ENCODE measurements at regions not wholly inside any gene's neighbourhood (a gene's known extent, or its start where the extent isn't known, plus 50 kb on each side); places are given as distances from the start of the nearest gene placed in this dataset.
A peak's percentile ranks its signal among the peaks of the same experiment; 100 is the strongest.

- peak overlapping the region; percentile 79; the same call in 1 of the 2 replicates for H2AFZ ChIP-seq (ENCODE audit: low read length)
- BruUV-seq (replicated peaks): no TSS peak
- TF ChIP-seq CTCF (conservative IDR thresholded peaks at IDR 0.05; ENCODE audit: low read length) (no peak), EZH2phosphoT487 (IDR thresholded peaks at IDR 0.05; ENCODE audit: borderline replicate concordance, low read depth, low read length) (no peak)
- POLR2A ChIA-PET: interaction anchor here (0.5 to 0.7 kb wide), 2 partner anchors 9 to 36 kb away, joined by 3 read pairs; no protein-coding TSS in a partner anchor
- CTCF ChIA-PET (ENCODE audit: unreplicated experiment): no interaction called here
- no peak overlapping the region for H3K4me3 ChIP-seq (ENCODE audit: low read depth, low read length, poor library complexity, severe bottlenecking)
- no peaks in the 10 kb centered on the region for H4K20me1 ChIP-seq (ENCODE audit: insufficient read depth, low read length)
- peaks cover 19% of the 10 kb centered on the region; the same call in 1 of the 2 replicates for H3K9me3 ChIP-seq (ENCODE audit: low read length)
- H3K9me2 ChIP-seq (ENCODE audit: insufficient read depth, low read length): no peaks in the 10 kb centered on the region
- peaks cover 9% of the 10 kb centered on the region for H3K4me1 ChIP-seq (ENCODE audit: insufficient read depth, low read length, poor library complexity, severe bottlenecking)
- H3K79me2 ChIP-seq (ENCODE audit: insufficient read depth, low read depth, low read length): no peaks in the 10 kb centered on the region
- H3K27ac ChIP-seq (ENCODE audit: low read depth, low read length, poor library complexity, severe bottlenecking): no peak overlapping the region
- DNase-seq (ENCODE audit: low spot score): no peak
- H3K36me3 ChIP-seq (ENCODE audit: insufficient read depth, low read length): no peaks in the 10 kb centered on the region
- intact Hi-C loops (cut with micrococcal nuclease; ENCODE audit: unreplicated experiment): no loop called here
- H3K4me2 ChIP-seq (ENCODE audit: low read length): no peak overlapping the region
Observed at GRCh38 chr17:17415006-17415405, 61.8 kb upstream of the MED9 start.

GRCh38 chr17:17416007-17416399, 60.8 kb upstream of the MED9 start:
- Histone ChIP-seq H3K4me1 (ENCODE audit: insufficient read depth, low read length, poor library complexity, severe bottlenecking) (peaks cover 9% of the 10 kb centered on the region), H4K20me1 (ENCODE audit: insufficient read depth, low read length) (no peaks in the 10 kb centered on the region), H3K9me3 (ENCODE audit: low read length) (peaks cover 19% of the 10 kb centered on the region; the same call in 1 of the 2 replicates), H3K36me3 (ENCODE audit: insufficient read depth, low read length) (no peaks in the 10 kb centered on the region), H3K27ac (ENCODE audit: low read depth, low read length, poor library complexity, severe bottlenecking) (peak overlapping the region; percentile 4), H3K9me2 (ENCODE audit: insufficient read depth, low read length) (no peaks in the 10 kb centered on the region), H2AFZ (ENCODE audit: low read length) (peak overlapping the region; percentile 79), H3K4me3 (ENCODE audit: low read depth, low read length, poor library complexity, severe bottlenecking) (no peak overlapping the region), H3K4me2 (ENCODE audit: low read length) (peak overlapping the region; percentile 31; the same call in 1 of the 2 replicates), H3K79me2 (ENCODE audit: insufficient read depth, low read depth, low read length) (no peaks in the 10 kb centered on the region)
- intact Hi-C loops (cut with micrococcal nuclease; ENCODE audit: unreplicated experiment): no loop called here
- CTCF ChIA-PET (ENCODE audit: unreplicated experiment): no interaction called here
- POLR2A ChIA-PET: interaction anchor here (0.6 to 0.7 kb wide), 2 partner anchors 58 to 409 kb away, joined by 3 read pairs; no protein-coding TSS in a partner anchor
- TF ChIP-seq CTCF (conservative IDR thresholded peaks at IDR 0.05; ENCODE audit: low read length): no peak
- TF ChIP-seq EZH2phosphoT487 (IDR thresholded peaks at IDR 0.05; ENCODE audit: borderline replicate concordance, low read depth, low read length): no peak
- no TSS peak for BruUV-seq (replicated peaks)
- peak; percentile 89 for DNase-seq (ENCODE audit: low spot score)

Measured in OCI-LY7 (cell line).